ENCODE measurements at regions not wholly inside any gene's neighbourhood (a gene's known extent, or its start where the extent isn't known, plus 50 kb on each side); places are given as distances from the start of the nearest gene placed in this dataset.

- Histone ChIP-seq H3K4me1 (ENCODE audit: insufficient read depth, low read length) (no peaks in the 10 kb centered on the region), H3K36me3 (ENCODE audit: insufficient read depth, low read length) (no peaks in the 10 kb centered on the region), H3K4me2 (ENCODE audit: insufficient read depth, low read length) (no peak overlapping the region), H3K79me2 (ENCODE audit: insufficient read depth, low read length) (no peaks in the 10 kb centered on the region), H3K4me3 (ENCODE audit: low read depth in 1 of 2, low read length in 2 of 2) (no peak overlapping the region), H2AFZ (ENCODE audit: low read depth, low read length) (no peak overlapping the region), H3K27ac (ENCODE audit: low read length) (no peak overlapping the region), H4K20me1 (ENCODE audit: insufficient read depth, low read length) (no peaks in the 10 kb centered on the region), H3K27me3 (ENCODE audit: insufficient read depth, low read length, poor library complexity) (no peaks in the 10 kb centered on the region), H3K9ac (ENCODE audit: low read depth, low read length) (no peak overlapping the region), H3K9me3 (ENCODE audit: insufficient read depth, low read length, severe bottlenecking) (no peaks in the 10 kb centered on the region)
- ATAC-seq (ENCODE audit: insufficient read depth, low read depth) (no peak), DNase-seq (no peak)
- TF ChIP-seq, protein P1, sequence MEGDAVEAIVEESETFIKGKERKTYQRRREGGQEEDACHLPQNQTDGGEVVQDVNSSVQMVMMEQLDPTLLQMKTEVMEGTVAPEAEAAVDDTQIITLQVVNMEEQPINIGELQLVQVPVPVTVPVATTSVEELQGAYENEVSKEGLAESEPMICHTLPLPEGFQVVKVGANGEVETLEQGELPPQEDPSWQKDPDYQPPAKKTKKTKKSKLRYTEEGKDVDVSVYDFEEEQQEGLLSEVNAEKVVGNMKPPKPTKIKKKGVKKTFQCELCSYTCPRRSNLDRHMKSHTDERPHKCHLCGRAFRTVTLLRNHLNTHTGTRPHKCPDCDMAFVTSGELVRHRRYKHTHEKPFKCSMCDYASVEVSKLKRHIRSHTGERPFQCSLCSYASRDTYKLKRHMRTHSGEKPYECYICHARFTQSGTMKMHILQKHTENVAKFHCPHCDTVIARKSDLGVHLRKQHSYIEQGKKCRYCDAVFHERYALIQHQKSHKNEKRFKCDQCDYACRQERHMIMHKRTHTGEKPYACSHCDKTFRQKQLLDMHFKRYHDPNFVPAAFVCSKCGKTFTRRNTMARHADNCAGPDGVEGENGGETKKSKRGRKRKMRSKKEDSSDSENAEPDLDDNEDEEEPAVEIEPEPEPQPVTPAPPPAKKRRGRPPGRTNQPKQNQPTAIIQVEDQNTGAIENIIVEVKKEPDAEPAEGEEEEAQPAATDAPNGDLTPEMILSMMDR (IDR thresholded peaks at IDR 0.05; ENCODE audit: borderline replicate concordance, extremely low read depth, low read length, poor library complexity, severe bottlenecking): no peak
- TF ChIP-seq EZH2 (IDR thresholded peaks at IDR 0.05; ENCODE audit: borderline replicate concordance, low read depth, low read length, severe bottlenecking): no peak
Observed at GRCh38 chr1:4063516-4063915, 163.4 kb upstream of the C1orf174 start.

DNA sequence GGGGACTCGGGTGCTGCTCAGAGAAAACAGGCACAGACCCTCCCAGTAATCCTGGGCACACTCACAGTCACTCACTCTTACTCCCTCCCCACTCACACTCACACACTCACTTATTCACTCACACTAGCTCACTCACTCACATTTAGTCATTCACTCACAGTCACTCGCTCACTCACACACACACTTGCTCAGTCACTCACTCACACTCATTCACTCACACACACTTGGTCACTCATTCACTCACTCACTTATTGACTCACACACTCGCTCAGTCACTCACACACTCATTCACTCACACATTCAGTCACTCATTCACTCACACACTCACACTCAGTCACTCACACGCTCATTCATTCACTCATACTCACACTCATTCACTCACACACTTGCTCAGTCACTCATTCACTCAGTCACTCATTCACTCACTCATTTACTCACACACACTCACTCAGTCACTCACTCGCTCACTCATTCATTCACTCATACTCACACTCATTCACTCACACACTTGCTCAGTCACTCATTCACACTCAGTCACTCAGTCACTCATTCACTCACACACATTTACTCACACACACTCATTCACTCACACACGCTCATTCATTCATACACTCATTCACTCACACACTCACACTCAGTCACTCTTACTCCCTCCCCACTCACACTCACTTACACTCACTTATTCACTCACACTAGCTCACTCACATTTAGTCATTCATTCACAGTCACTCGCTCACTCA, 164.2 kb upstream of the C1orf174 start:
- Histone ChIP-seq H3K36me3 (ENCODE audit: insufficient read depth, low read length) (no peaks in the 10 kb centered on the region), H3K9me3 (ENCODE audit: insufficient read depth, low read length, severe bottlenecking) (no peaks in the 10 kb centered on the region), H3K27ac (ENCODE audit: low read length) (no peak overlapping the region), H3K4me2 (ENCODE audit: insufficient read depth, low read length) (no peak overlapping the region), H3K4me1 (ENCODE audit: insufficient read depth, low read length) (no peaks in the 10 kb centered on the region), H3K9ac (ENCODE audit: low read depth, low read length) (no peak overlapping the region), H2AFZ (ENCODE audit: low read depth, low read length) (no peak overlapping the region), H3K27me3 (ENCODE audit: insufficient read depth, low read length, poor library complexity) (no peaks in the 10 kb centered on the region), H3K4me3 (ENCODE audit: low read depth in 1 of 2, low read length in 2 of 2) (no peak overlapping the region), H3K79me2 (ENCODE audit: insufficient read depth, low read length) (no peaks in the 10 kb centered on the region), H4K20me1 (ENCODE audit: insufficient read depth, low read length) (no peaks in the 10 kb centered on the region)
- ATAC-seq (ENCODE audit: insufficient read depth, low read depth) (no peak), DNase-seq (no peak)
- TF ChIP-seq, protein P1 (IDR thresholded peaks at IDR 0.05; ENCODE audit: borderline replicate concordance, extremely low read depth, low read length, poor library complexity, severe bottlenecking): no peak
- TF ChIP-seq EZH2 (IDR thresholded peaks at IDR 0.05; ENCODE audit: borderline replicate concordance, low read depth, low read length, severe bottlenecking): no peak

DNA sequence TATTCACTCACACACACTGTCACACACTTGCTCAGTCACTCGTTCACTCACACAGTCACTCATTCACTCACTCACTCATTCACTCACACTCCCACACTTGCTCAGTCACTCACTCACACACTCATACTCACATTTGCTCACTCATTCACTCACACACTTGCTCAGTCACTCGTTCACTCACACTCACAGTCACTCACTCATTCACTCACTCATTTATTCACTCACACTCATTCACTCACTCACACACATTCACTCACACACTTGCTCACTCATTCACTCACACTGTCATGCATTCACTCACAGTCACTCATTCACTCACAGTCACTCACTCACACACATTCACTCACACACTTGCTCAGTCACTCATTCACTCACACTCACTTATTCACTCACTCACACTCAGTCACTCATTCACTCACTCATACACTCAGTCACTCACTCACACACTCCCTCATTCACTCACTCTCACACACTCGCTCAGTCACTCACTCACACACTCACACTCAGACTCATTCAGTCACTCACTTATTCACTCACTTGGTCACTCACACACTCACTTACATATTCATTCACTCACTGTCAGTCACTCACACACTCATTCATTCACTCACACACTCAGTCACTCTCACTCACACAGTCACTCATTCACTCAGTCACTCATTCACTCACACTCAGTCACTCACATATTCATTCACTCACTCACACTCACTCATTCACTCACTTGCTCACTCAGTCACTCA, 167.0 kb upstream of the C1orf174 start:
- Histone ChIP-seq H3K4me1 (ENCODE audit: insufficient read depth, low read length) (no peaks in the 10 kb centered on the region), H3K27ac (ENCODE audit: low read length) (no peak overlapping the region), H3K79me2 (ENCODE audit: insufficient read depth, low read length) (no peaks in the 10 kb centered on the region), H4K20me1 (ENCODE audit: insufficient read depth, low read length) (no peaks in the 10 kb centered on the region), H3K27me3 (ENCODE audit: insufficient read depth, low read length, poor library complexity) (no peaks in the 10 kb centered on the region), H3K4me2 (ENCODE audit: insufficient read depth, low read length) (no peak overlapping the region), H3K9me3 (ENCODE audit: insufficient read depth, low read length, severe bottlenecking) (no peaks in the 10 kb centered on the region), H3K36me3 (ENCODE audit: insufficient read depth, low read length) (no peaks in the 10 kb centered on the region), H2AFZ (ENCODE audit: low read depth, low read length) (no peak overlapping the region), H3K4me3 (ENCODE audit: low read depth in 1 of 2, low read length in 2 of 2) (no peak overlapping the region), H3K9ac (ENCODE audit: low read depth, low read length) (no peak overlapping the region)
- no peak for DNase-seq
- TF ChIP-seq, protein P1 (IDR thresholded peaks at IDR 0.05; ENCODE audit: borderline replicate concordance, extremely low read depth, low read length, poor library complexity, severe bottlenecking): no peak
- TF ChIP-seq EZH2 (IDR thresholded peaks at IDR 0.05; ENCODE audit: borderline replicate concordance, low read depth, low read length, severe bottlenecking): no peak
- ATAC-seq (ENCODE audit: insufficient read depth, low read depth): no peak

Data from DND-41 (cell line).